Keratinocyte (primary cell): ENCODE measurements at regions not wholly inside any gene's neighbourhood (a gene's known extent, or its start where the extent isn't known, plus 50 kb on each side); places are given as distances from the start of the nearest gene placed in this dataset.

Experiments used
- DNase-seq: peaks from one replicate; pipeline ENCODE4 v3.0.0-alpha.2; 2011; ENCODE audit warnings: low read depth, missing footprints, low spot score
- FAIRE-seq: peaks from 2 replicates; lab custom pipeline; 2011; peaks lifted over from hg19 to GRCh38; lab: Jason Lieb, UNC
- H2AFZ ChIP-seq: 2 replicates; pipeline ENCODE4 v1.6.0; 2012; ENCODE audit warnings: low read length, control low read depth, inconsistent platforms; ENCODE audit not compliant: control insufficient read depth
- H3K27ac ChIP-seq: 2 replicates; pipeline ENCODE4 v1.5.1; 2011; ENCODE audit warnings: low read length; ENCODE audit not compliant: control insufficient read depth, insufficient read depth
- H3K27me3 ChIP-seq: 3 replicates; pipeline ENCODE4 v1.6.0; 2011; ENCODE audit warnings: low read length; ENCODE audit not compliant: control insufficient read depth, insufficient read depth; ENCODE audit errors: extremely low read depth
- H3K36me3 ChIP-seq, 2 experiments: 2 replicates in 1 of 2; 3 replicates in 1 of 2; pipeline ENCODE4 v1.5.1; 2011; ENCODE audit warnings: low read length in 2 of 2, mild to moderate bottlenecking in 1 of 2; ENCODE audit not compliant: control insufficient read depth in 2 of 2, insufficient read depth in 2 of 2; ENCODE audit errors: extremely low read depth in 1 of 2
- H3K4me1 ChIP-seq: 3 replicates; pipeline ENCODE4 v1.5.1; 2011; ENCODE audit warnings: low read length; ENCODE audit not compliant: control insufficient read depth, insufficient read depth; ENCODE audit errors: extremely low read depth
- H3K4me2 ChIP-seq: 3 replicates; pipeline ENCODE4 v1.6.0; 2011; ENCODE audit warnings: low read depth, low read length; ENCODE audit not compliant: control insufficient read depth, insufficient read depth; ENCODE audit errors: extremely low read depth
- H3K4me3 ChIP-seq, 3 experiments: fragments of 200-600 bp in 1 of 3; sonication (generic) in 1 of 3; 2 replicates in 2 of 3; 3 replicates in 1 of 3; pipeline ENCODE4 v1.5.1; 2011 to 2016; ENCODE audit warnings: low read length in 3 of 3, mild to moderate bottlenecking in 3 of 3, control low read depth in 2 of 3, inconsistent platforms in 1 of 3, low read depth in 1 of 3, mixed read lengths in 1 of 3, mixed run types in 1 of 3, moderate library complexity in 1 of 3; ENCODE audit not compliant: control insufficient read depth in 2 of 3, insufficient read depth in 2 of 3; ENCODE audit errors: extremely low read depth in 1 of 3
- H3K79me2 ChIP-seq: 2 replicates; pipeline ENCODE4 v1.6.0; 2012; ENCODE audit warnings: low read length; ENCODE audit not compliant: control insufficient read depth, insufficient read depth
- H3K9ac ChIP-seq: 3 replicates; pipeline ENCODE4 v1.6.0; 2011; ENCODE audit warnings: low read length; ENCODE audit not compliant: control insufficient read depth, insufficient read depth; ENCODE audit errors: extremely low read depth
- H3K9me1 ChIP-seq: 3 replicates; pipeline ENCODE4 v1.6.0; 2011; ENCODE audit warnings: low read length; ENCODE audit not compliant: control insufficient read depth, insufficient read depth; ENCODE audit errors: extremely low read depth
- H3K9me3 ChIP-seq: 2 replicates; pipeline ENCODE4 v1.5.1; 2012; ENCODE audit warnings: low read depth, low read length; ENCODE audit not compliant: control insufficient read depth
- H4K20me1 ChIP-seq: 3 replicates; pipeline ENCODE4 v1.6.0; 2011; ENCODE audit warnings: low read length; ENCODE audit not compliant: control insufficient read depth, insufficient read depth; ENCODE audit errors: extremely low read depth
- EZH2 ChIP-seq: IDR thresholded peaks from one replicate; pipeline ENCODE4 v1.6.1; 2012; ENCODE audit warnings: inconsistent platforms, mild to moderate bottlenecking, low read length, moderate library complexity
- dilution Hi-C: fragments of 300-500 bp; cut with MboI; formaldehyde crosslinking; loops from one replicate; pipeline ENCODE4 v1.7.0; 2020; ENCODE audit warnings: low sequenced_read_pairs; ENCODE audit not compliant: extremely low pct_ligation_motif_present
- TF ChIP-seq, protein P1 (sequence below), 3 experiments: IDR thresholded peaks in 1 of 3; conservative IDR thresholded peaks in 1 of 3; optimal IDR thresholded peaks in 1 of 3; 2 replicates in 2 of 3; 3 replicates in 1 of 3; pipeline versions ENCODE3 to v1.5.1; 2011; ENCODE audit warnings: low read length in 3 of 3, mild to moderate bottlenecking in 3 of 3, moderate library complexity in 2 of 3, control low read depth in 1 of 3, inconsistent platforms in 1 of 3; ENCODE audit not compliant: insufficient read depth in 2 of 3; ENCODE audit errors: extremely low read depth in 1 of 3

DNA sequence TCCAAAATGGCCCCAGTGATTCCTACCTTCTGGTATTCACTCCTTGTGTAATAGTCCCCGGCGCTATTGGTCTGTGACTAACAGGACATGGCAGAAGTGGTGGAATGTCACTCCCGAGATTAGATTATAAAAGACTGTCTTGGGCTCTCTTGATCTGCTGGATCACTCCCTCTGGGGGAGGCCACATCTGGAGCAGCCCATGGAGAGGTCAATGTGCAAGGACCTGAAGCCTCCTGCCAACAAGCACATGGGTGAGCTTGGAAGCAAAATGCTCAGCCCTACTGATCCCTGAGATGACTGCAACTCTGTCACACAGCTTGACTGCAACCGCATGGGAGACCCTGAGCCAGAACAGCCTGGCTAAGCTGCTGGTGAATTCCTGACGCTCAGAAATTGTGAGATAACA lies 94.3 kb upstream of the GLI2 start:
- Histone ChIP-seq H3K27me3 (no peaks in the 10 kb centered on the region), H3K9me1 (no peaks in the 10 kb centered on the region), H3K4me2 (no peak overlapping the region), H3K4me3 (no peak overlapping the region), H4K20me1 (no peaks in the 10 kb centered on the region), H3K79me2 (no peaks in the 10 kb centered on the region), H3K4me1 (no peaks in the 10 kb centered on the region), H3K36me3 (no peaks in the 10 kb centered on the region), H3K9ac (no peak overlapping the region), H3K9me3 (no peaks in the 10 kb centered on the region), H2AFZ (no peak overlapping the region), H3K27ac (no peak overlapping the region)
- no peak for DNase-seq
- dilution Hi-C loops = no loop called here
- TF ChIP-seq, protein P1, sequence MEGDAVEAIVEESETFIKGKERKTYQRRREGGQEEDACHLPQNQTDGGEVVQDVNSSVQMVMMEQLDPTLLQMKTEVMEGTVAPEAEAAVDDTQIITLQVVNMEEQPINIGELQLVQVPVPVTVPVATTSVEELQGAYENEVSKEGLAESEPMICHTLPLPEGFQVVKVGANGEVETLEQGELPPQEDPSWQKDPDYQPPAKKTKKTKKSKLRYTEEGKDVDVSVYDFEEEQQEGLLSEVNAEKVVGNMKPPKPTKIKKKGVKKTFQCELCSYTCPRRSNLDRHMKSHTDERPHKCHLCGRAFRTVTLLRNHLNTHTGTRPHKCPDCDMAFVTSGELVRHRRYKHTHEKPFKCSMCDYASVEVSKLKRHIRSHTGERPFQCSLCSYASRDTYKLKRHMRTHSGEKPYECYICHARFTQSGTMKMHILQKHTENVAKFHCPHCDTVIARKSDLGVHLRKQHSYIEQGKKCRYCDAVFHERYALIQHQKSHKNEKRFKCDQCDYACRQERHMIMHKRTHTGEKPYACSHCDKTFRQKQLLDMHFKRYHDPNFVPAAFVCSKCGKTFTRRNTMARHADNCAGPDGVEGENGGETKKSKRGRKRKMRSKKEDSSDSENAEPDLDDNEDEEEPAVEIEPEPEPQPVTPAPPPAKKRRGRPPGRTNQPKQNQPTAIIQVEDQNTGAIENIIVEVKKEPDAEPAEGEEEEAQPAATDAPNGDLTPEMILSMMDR (optimal IDR thresholded peaks at IDR 0.05 in 1 of 3, IDR thresholded peaks at IDR 0.05 in 1 of 3, conservative IDR thresholded peaks at IDR 0.05 in 1 of 3; ENCODE audit: extremely low read depth in 1 of 3, insufficient read depth in 2 of 3, low read length in 3 of 3) = no peak
- TF ChIP-seq EZH2 = no peak
- FAIRE-seq = no peak

DNA sequence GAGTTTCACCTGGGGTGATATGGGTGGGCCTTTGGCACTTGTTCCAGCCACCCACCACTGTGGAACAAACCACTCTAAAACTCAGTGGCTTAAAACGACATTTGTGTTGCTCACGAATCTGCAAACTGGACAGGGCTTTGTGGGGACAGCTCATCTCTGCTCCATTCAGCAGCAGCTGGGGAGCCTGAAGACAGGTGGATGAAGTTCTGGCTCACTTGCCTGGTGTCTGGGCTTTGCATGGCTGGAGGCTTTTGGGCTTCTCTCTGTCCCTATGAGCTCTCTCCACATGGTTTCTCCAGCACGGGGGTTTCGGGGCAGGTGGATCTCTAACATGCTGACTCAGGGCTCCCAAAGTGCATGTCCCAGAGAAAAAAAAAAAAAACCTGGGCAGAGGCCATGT lies 93.0 kb upstream of the GLI2 start:
- Histone ChIP-seq H3K4me2 (no peak overlapping the region), H3K9me1 (no peaks in the 10 kb centered on the region), H3K27ac (no peak overlapping the region), H3K9ac (no peak overlapping the region), H3K36me3 (no peaks in the 10 kb centered on the region), H2AFZ (no peak overlapping the region), H3K79me2 (no peaks in the 10 kb centered on the region), H4K20me1 (no peaks in the 10 kb centered on the region), H3K4me1 (no peaks in the 10 kb centered on the region), H3K27me3 (no peaks in the 10 kb centered on the region), H3K4me3 (no peak overlapping the region), H3K9me3 (no peaks in the 10 kb centered on the region)
- TF ChIP-seq, protein P1 (optimal IDR thresholded peaks at IDR 0.05 in 1 of 3, IDR thresholded peaks at IDR 0.05 in 1 of 3, conservative IDR thresholded peaks at IDR 0.05 in 1 of 3; ENCODE audit: extremely low read depth in 1 of 3, insufficient read depth in 2 of 3, low read length in 3 of 3) = no peak
- TF ChIP-seq EZH2 = no peak
- dilution Hi-C loops = no loop called here
- FAIRE-seq (no peak), DNase-seq (no peak)
